DOHH2 (cell line): ENCODE measurements at regions not wholly inside any gene's neighbourhood (a gene's known extent, or its start where the extent isn't known, plus 50 kb on each side); places are given as distances from the start of the nearest gene placed in this dataset.

Experiments used
- H3F3A ChIP-seq: fragments of 200-600 bp; sonication (generic), shearing (Covaris generic); 2 replicates; pipeline ENCODE4 v1.6.0; 2016; ENCODE audit warnings: antibody characterized with exemption, mild to moderate bottlenecking; ENCODE audit not compliant: control insufficient read depth, insufficient read depth
- H3K27ac ChIP-seq: fragments of 200-600 bp; sonication (generic); 2 replicates; pipeline ENCODE4 v1.5.1; 2014; ENCODE audit warnings: low read depth, mild to moderate bottlenecking, low read length, moderate library complexity
- H3K27me3 ChIP-seq: fragments of 200-600 bp; sonication (generic); 2 replicates; pipeline ENCODE4 v1.6.1; 2014; ENCODE audit warnings: mild to moderate bottlenecking, low read length, mixed read lengths; ENCODE audit not compliant: control insufficient read depth
- H3K36me3 ChIP-seq: fragments of 200-600 bp; sonication (generic); 2 replicates; pipeline ENCODE4 v1.6.1; 2014; ENCODE audit warnings: mild to moderate bottlenecking, low read length, moderate library complexity, mixed read lengths; ENCODE audit not compliant: control insufficient read depth
- H3K4me1 ChIP-seq: fragments of 200-600 bp; sonication (generic); 2 replicates; pipeline ENCODE4 v1.6.1; 2014; ENCODE audit warnings: mild to moderate bottlenecking, low read length, mixed read lengths; ENCODE audit not compliant: control insufficient read depth
- H3K4me2 ChIP-seq: fragments of 200-600 bp; sonication (generic); 2 replicates; pipeline ENCODE4 v1.6.0; 2014; ENCODE audit warnings: mild to moderate bottlenecking, low read length, moderate library complexity
- H3K4me3 ChIP-seq: fragments of 200-600 bp; sonication (generic); 2 replicates; pipeline ENCODE4 v1.5.1; 2014; ENCODE audit warnings: mild to moderate bottlenecking, low read length, mixed read lengths
- H3K79me2 ChIP-seq: fragments of 200-600 bp; sonication (generic); 2 replicates; pipeline ENCODE4 v1.6.1; 2014; ENCODE audit warnings: mild to moderate bottlenecking, low read length, mixed read lengths; ENCODE audit not compliant: control insufficient read depth
- H3K9me2 ChIP-seq: fragments of 200-600 bp; sonication (generic); replicated peaks from 2 replicates; pipeline ENCODE4 v1.6.1; 2014; ENCODE audit warnings: mild to moderate bottlenecking, low read length, mixed read lengths; ENCODE audit not compliant: control insufficient read depth
- H3K9me3 ChIP-seq: fragments of 200-600 bp; sonication (generic); 2 replicates; pipeline ENCODE4 v1.6.1; 2014; ENCODE audit warnings: antibody characterized with exemption, low read length, mixed read lengths; ENCODE audit not compliant: control insufficient read depth, insufficient read depth
- H4K20me1 ChIP-seq: fragments of 200-600 bp; sonication (generic); 2 replicates; pipeline ENCODE4 v1.6.0; 2014; ENCODE audit warnings: low read depth, mild to moderate bottlenecking, antibody characterized with exemption, low read length, moderate library complexity; ENCODE audit not compliant: control insufficient read depth, insufficient read depth
- CTCF ChIP-seq: fragments of 200-600 bp; sonication (generic); IDR thresholded peaks from one replicate; pipeline ENCODE4 v1.5.1; 2014; ENCODE audit warnings: antibody characterized with exemption, mild to moderate bottlenecking, low read depth, low read length; ENCODE audit not compliant: poor library complexity, severe bottlenecking
- EZH2phosphoT487 ChIP-seq: fragments of 200-600 bp; sonication (generic); IDR thresholded peaks from 2 replicates; pipeline ENCODE4 v1.6.1; 2017; ENCODE audit warnings: borderline replicate concordance, mild to moderate bottlenecking, antibody characterized with exemption, low read length, moderate library complexity, mixed read lengths

- Histone ChIP-seq H3K27me3 (no peaks in the 10 kb centered on the region), H3K27ac (no peak overlapping the region), H3K4me3 (no peak overlapping the region), H3K79me2 (no peaks in the 10 kb centered on the region), H3K9me3 (no peaks in the 10 kb centered on the region), H3K4me2 (no peak overlapping the region), H3K4me1 (no peaks in the 10 kb centered on the region), H3F3A (no peaks in the 10 kb centered on the region), H3K36me3 (no peaks in the 10 kb centered on the region), H3K9me2 (no peaks in the 10 kb centered on the region), H4K20me1 (no peaks in the 10 kb centered on the region)
- no peak for TF ChIP-seq EZH2phosphoT487
- TF ChIP-seq CTCF, result no peak
These were observed 79.2 kb upstream of the GPM6A start for GRCh38 chr4:175891231-175891630.

GRCh38 chr4:175891851-175892250 lies 79.8 kb upstream of the GPM6A start:
- no peak overlapping the region for H3K27ac ChIP-seq
- no peak overlapping the region for H3K4me2 ChIP-seq
- no peaks in the 10 kb centered on the region for H3K79me2 ChIP-seq
- H3K4me1 ChIP-seq, result no peaks in the 10 kb centered on the region
- no peak overlapping the region for H3K4me3 ChIP-seq
- H3K9me3 ChIP-seq, result no peaks in the 10 kb centered on the region
- TF ChIP-seq CTCF (peak; percentile 37), EZH2phosphoT487 (no peak)
- H3K36me3 ChIP-seq, result no peaks in the 10 kb centered on the region
- no peaks in the 10 kb centered on the region for H3K9me2 ChIP-seq
- H3K27me3 ChIP-seq, result no peaks in the 10 kb centered on the region
- no peaks in the 10 kb centered on the region for H4K20me1 ChIP-seq
- H3F3A ChIP-seq, result no peaks in the 10 kb centered on the region

GRCh38 chr4:175905925-175906324 lies 93.9 kb upstream of the GPM6A start:
- TF ChIP-seq EZH2phosphoT487, result no peak
- TF ChIP-seq CTCF, result no peak
- Histone ChIP-seq H3K79me2 (no peaks in the 10 kb centered on the region), H3K27ac (no peak overlapping the region), H3K9me2 (no peaks in the 10 kb centered on the region), H3K4me1 (no peaks in the 10 kb centered on the region), H3K9me3 (no peaks in the 10 kb centered on the region), H3K27me3 (no peaks in the 10 kb centered on the region), H4K20me1 (no peaks in the 10 kb centered on the region), H3K4me2 (no peak overlapping the region), H3K36me3 (no peaks in the 10 kb centered on the region), H3F3A (no peaks in the 10 kb centered on the region), H3K4me3 (no peak overlapping the region)

GRCh38 chr4:175906384-175906783 lies 94.3 kb upstream of the GPM6A start:
- Histone ChIP-seq H3K36me3 (no peaks in the 10 kb centered on the region), H3F3A (no peaks in the 10 kb centered on the region), H3K79me2 (no peaks in the 10 kb centered on the region), H3K9me2 (no peaks in the 10 kb centered on the region), H3K4me2 (no peak overlapping the region), H3K27ac (no peak overlapping the region), H3K4me3 (no peak overlapping the region), H4K20me1 (no peaks in the 10 kb centered on the region), H3K9me3 (no peaks in the 10 kb centered on the region), H3K27me3 (no peaks in the 10 kb centered on the region), H3K4me1 (no peaks in the 10 kb centered on the region)
- no peak for TF ChIP-seq CTCF
- TF ChIP-seq EZH2phosphoT487, result no peak
